ENCODE measurements at regions not wholly inside any gene's neighbourhood (a gene's known extent, or its start where the extent isn't known, plus 50 kb on each side); places are given as distances from the start of the nearest gene placed in this dataset.

GRCh38 chr1:60826320-60827094, 255.9 kb upstream of the NFIA start:
- no peak for TF ChIP-seq CTCF (conservative IDR thresholded peaks at IDR 0.05; ENCODE audit: low read depth)
- ChIA-PET CTCF (interaction anchor here (0.6 to 1.1 kb wide), 5 partner anchors 20 to 371 kb away, joined by 3 to 4 read pairs (median 3); no protein-coding TSS in a partner anchor), POLR2A (ENCODE audit: low non-redundant PET) (no interaction called here)
- DNase-seq (ENCODE audit: low spot score), result no peak
- H3K27ac ChIP-seq, result no peak overlapping the region

GRCh38 chr1:60825593-60825992, 256.8 kb upstream of the NFIA start:
- no peak for TF ChIP-seq CTCF (conservative IDR thresholded peaks at IDR 0.05; ENCODE audit: low read depth)
- H3K27ac ChIP-seq, result no peak overlapping the region
- ChIA-PET POLR2A (ENCODE audit: low non-redundant PET) (no interaction called here), CTCF (interaction anchor here (0.7 to 1.1 kb wide), 2 partner anchors 21 to 59 kb away, joined by 3 read pairs; no protein-coding TSS in a partner anchor)
- no peak for DNase-seq (ENCODE audit: low spot score)

- H3K27ac ChIP-seq, result no peak overlapping the region
- no peak for TF ChIP-seq CTCF (conservative IDR thresholded peaks at IDR 0.05; ENCODE audit: low read depth)
- CTCF ChIA-PET, result interaction anchor here (0.6 kb wide), 1 partner anchor 824 kb away, joined by 3 read pairs; no protein-coding TSS in a partner anchor
- POLR2A ChIA-PET (ENCODE audit: low non-redundant PET), result no interaction called here
- DNase-seq (ENCODE audit: low spot score), result no peak
Measured at GRCh38 chr1:60823151-60823550, 259.2 kb upstream of the NFIA start.

GRCh38 chr1:60822252-60822651, 260.1 kb upstream of the NFIA start:
- CTCF ChIA-PET, result interaction anchor here (0.6 kb wide), 2 partner anchors 630 to 818 kb away, joined by 3 read pairs; no protein-coding TSS in a partner anchor
- no peak overlapping the region for H3K27ac ChIP-seq
- POLR2A ChIA-PET (ENCODE audit: low non-redundant PET), result no interaction called here
- no peak for TF ChIP-seq CTCF (conservative IDR thresholded peaks at IDR 0.05; ENCODE audit: low read depth)
- peak; percentile 12 for DNase-seq (ENCODE audit: low spot score)

- CTCF ChIA-PET, result interaction anchor here (0.6 to 1.0 kb wide), 2 partner anchors 15 to 862 kb away, joined by 3 read pairs; no protein-coding TSS in a partner anchor
- no peak for TF ChIP-seq CTCF (conservative IDR thresholded peaks at IDR 0.05; ENCODE audit: low read depth)
- POLR2A ChIA-PET (ENCODE audit: low non-redundant PET), result no interaction called here
- H3K27ac ChIP-seq, result no peak overlapping the region
- no peak for DNase-seq (ENCODE audit: low spot score)
Measured at GRCh38 chr1:60821156-60821555, 261.2 kb upstream of the NFIA start.

GRCh38 chr1:60818969-60819701, 263.2 kb upstream of the NFIA start:
- no peak for TF ChIP-seq CTCF (conservative IDR thresholded peaks at IDR 0.05; ENCODE audit: low read depth)
- ChIA-PET POLR2A (ENCODE audit: low non-redundant PET) (no interaction called here), CTCF (no interaction called here)
- no peak overlapping the region for H3K27ac ChIP-seq
- no peak for DNase-seq (ENCODE audit: low spot score)
